IPS DF 4.7 (cell line): ENCODE measurements at regions not wholly inside any gene's neighbourhood (a gene's known extent, or its start where the extent isn't known, plus 50 kb on each side); places are given as distances from the start of the nearest gene placed in this dataset.
"Not testable (repeated sequence)": the region's sequence is repeated elsewhere in the genome, so short reads cannot be mapped to it uniquely, and the experiment has no call there.

ENCODE experiments used
- DNase-seq: peaks from one replicate; pipeline ENCODE4 v3.0.0-alpha.2; 2013; ENCODE audit warnings: low spot score; ENCODE audit errors: extremely low read depth

DNA sequence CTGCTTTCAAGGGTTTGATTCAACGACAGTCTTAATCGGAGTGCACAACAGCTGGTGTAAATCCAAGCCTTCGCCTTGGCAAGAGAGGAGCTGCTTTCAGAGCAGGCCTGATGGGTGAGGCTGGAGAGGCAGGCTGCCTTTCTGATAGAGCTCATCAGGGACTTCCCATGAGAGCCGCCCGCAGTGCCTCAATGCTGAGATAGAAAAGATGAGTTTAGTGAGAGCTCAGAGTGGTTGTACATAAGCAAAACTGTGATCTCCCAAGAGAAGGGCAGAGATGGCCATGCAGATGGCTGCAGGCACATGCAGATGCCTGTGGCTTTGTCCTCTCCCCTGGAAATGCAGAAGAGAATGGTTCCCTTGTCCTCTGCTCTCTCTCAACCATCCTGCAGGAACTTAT lies 122.1 kb downstream of the ARL4C start:
- DNase-seq: no peak

DNA sequence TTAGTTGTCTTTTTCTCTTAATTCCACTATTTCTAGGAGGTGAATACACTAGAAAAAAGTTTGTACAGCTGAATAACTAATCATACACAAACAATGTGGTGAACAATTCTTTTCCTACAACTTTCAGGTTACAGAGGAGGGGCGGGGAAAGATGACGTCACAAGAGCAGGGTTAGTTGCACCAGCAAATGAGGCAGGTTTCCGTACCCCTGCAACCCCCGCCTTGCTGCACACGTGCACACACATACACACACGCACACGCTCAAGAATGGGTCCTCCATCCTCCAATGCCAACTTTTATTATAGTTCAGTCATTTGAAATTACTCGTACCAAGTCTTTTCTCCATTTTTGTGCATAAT lies 122.8 kb downstream of the ARL4C start:
- no peak for DNase-seq

DNA sequence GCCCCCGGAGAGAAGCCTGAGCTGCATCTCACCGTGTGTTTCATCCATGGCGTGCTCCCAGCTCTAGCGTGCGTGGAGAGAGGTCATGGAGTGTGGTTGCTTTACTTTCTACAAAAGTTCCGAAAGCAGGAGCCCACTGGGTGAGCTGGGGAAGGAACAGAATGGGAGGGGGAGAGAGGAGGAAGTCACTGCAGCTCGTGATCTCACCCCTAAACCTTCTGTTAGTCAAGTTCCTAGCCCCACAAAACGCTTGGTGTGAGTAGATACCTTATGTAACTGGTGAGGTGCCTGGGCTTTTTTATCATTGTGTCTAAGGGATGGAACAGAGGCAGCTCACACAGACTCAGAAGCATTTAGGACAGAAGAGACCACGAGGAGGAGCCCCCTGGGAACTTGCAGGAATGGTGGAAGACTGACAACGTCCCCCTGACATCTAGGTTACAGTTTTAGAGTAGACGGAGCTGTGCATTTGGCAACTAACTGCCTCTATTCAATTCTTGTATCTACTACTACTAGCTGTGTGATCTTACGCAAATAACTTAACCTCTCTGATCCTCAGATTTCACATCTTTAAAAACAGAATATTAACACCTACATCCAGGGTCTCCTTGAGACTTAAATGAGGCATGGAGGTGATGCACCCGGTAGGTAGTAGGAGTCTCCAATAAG lies 123.3 kb downstream of the ARL4C start:
- DNase-seq: no peak

DNA sequence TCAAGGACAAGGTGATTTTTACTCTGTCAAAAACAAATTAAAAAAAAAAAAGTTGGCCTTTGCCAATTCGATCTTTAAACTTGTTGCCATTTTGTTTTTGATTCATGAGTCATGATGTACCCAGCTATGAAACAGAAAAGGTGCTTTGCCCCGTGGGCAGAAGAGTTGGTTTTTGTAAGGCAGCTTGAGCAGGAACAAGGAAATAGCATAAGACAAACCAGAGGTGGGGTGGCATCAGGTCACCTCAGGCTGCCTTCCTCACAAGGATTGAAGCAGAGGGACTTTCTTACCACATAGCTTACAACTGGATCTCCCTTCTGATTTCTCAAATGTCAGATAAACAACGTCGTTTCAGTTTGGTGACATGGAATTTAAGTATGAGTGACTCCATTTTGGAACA lies 123.8 kb downstream of the ARL4C start:
- DNase-seq: no peak

DNA sequence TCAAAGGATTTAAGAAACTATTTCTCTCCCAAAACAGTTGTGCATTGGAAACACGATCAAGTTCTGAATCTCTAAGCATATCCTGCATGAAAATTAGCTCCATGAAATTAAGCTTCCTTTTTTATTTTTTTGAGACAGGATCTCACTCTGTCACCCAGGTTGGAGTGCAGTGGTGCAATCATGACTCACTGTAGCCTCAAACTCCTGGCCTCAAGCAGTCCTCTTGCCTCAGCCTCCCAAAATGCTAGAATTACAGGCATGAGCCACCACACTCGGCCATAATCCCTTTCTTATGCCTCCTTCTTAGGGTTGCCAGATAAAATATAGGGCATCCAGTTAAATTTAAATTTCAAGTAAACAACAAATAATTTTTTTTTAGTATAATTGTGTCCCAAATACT lies 124.4 kb downstream of the ARL4C start:
- no peak for DNase-seq

DNA sequence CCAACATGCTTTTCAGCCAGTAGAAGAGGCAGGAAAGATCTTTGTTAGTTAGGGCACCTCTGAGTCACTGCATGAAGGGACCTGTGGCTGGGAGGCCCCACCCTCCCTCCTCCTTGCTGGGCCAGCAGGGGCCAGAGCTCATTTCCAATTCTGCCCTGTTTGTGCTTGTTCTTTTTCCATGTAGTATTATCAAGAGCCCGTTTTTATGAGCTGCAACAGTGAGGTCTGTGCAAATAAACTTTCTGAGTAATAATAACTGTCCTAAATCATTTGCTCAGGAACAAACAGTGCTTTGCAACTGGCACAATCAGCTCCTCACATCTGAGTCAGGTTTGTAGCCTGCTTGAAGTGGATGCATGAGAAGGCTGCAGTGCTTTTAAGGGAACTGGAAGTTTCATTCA lies 128.0 kb downstream of the ARL4C start:
- no peak for DNase-seq

DNA sequence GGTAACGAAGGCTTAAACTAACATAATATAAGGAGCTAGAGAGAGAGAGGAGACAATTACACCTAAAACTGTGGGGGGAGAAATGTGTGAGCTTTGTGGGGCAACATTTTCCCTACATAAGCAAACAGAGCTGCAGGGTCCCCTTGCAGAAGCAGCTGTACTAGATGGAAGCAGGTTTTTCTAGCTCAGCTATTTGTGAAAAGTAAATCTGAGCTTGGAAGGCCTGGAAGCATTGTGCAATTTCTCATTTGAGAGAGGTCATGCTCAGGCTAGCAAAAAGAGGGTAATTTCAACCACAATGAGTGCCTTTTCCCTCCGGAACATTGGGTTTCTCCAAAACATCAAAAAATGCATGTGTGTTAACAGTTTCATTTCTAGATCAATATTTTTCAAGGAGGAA lies 130.0 kb downstream of the ARL4C start:
- no peak for DNase-seq

DNA sequence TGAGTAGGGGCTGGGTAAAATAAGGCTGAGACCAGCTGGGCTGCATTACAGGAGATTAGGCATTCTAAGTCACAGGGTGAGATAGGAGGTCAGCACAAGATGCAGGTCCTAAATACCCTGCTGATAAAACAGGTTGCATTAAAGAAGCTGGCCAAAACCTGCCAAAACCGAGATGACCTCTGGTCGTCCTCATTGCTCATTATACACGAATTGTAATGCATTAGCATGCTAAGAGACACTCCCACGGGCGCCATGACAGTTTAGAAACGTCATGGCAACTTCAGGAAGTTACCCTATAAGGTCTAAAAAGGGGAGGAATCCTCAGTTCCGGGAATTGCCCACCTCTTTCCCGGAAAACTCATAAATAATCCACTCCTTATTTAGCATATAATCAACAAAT lies 132.2 kb downstream of the ARL4C start:
- DNase-seq: no peak

DNA sequence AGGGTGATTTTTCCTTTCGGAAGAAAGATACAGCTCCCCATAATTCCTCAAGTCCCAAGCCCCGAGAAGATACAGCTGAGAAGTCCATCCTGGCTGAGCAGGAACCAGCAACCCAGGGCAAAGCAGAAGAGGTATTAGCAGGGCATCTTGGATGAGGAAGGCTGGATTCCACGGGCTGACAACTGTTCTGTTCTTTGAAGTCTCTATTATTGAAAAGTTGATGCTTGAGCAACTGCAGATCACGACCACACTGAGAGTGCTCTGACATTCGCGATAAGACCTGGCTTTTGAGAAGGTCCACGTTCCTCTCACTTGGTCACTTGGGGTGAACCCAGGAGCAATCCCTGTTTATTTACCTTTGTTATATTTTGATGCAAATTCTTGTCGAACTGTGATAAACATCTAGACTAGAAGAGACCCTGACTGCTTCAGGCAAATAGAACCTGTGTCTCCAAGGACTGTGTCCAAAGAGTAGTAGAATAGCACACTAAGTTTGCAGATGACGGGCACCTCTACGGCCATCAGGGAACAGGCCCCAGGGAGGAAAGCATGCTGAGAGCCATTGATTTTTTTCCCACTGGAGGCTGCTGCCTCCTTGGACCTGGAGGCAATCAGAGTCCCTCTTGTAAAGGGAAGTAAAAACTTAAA lies 133.1 kb downstream of the ARL4C start:
- no peak for DNase-seq

DNA sequence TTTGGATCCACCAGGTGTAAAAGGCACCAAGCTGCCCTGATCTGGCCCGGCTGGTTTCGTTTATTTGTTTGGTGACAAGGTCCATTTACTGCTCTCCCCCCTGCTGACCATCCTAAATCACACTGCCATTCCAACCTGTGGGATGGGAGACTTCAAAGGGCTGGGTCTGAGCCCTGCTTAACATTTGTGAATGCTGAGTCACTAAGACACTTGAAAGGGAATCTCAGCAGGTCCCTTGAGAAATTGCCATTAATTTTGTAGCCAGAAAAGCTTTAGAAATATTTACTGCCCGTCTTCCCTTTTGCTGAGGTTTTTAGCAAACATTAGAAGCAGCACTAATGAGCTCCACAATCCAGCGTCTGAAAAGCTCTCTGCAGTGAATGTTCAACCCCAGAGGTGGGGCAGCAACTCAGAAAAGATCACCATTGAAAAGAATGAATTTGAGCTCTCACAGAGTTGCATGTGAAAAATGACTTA lies 133.8 kb downstream of the ARL4C start:
- peak; percentile 86 for DNase-seq

DNA sequence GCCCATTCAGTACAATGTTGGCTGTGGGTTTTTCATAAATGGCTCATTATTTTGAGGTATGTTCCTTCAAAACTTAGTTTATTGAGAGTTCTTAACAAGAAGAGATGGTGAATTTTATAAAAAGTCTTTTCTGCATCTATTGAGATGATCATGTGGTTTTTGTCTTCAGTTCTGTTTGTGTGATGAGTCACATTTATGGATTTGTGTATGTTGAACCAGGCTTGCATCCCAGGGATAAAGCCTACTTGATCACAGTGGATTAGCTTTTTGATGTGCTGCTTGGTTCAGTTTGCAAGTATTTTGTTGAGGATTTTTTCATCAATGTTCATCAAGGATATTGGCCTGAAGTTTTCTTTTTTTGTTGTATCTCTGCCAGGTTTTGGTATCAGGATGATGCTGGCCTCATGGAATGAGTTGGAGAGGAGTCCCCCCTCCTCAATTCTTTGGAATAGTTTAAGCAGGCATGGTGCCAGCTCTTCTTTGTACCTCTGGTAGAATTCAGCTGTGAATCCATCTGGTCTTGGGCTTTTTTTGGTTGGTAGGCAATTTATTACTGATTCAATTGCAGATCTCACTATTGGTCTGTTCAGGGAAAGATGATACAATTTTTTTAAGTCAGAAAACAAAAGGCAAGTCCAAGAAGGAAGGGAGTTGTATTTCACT lies 136.4 kb downstream of the ARL4C start:
- DNase-seq: not testable (repeated sequence)

DNA sequence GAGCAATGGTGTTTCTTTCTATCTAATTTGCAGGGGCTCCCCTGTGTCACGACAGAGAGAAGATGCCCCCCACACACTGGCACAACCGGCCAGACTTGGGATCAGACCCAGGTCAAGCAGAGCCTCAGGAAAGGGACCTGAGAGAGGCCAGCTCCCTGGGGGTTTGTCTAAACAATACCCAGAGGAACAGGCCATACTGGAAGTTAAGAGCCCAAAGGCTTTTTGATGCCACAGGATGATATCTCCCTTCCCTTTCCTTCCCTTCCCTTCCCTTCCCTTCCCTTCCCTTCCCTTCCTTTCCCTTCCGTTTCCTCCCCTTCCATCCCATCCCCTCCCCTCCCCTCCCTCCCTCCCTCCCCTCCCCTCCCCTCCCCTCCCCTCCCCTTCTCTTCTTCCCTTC lies 139.2 kb downstream of the ARL4C start:
- no peak for DNase-seq

DNA sequence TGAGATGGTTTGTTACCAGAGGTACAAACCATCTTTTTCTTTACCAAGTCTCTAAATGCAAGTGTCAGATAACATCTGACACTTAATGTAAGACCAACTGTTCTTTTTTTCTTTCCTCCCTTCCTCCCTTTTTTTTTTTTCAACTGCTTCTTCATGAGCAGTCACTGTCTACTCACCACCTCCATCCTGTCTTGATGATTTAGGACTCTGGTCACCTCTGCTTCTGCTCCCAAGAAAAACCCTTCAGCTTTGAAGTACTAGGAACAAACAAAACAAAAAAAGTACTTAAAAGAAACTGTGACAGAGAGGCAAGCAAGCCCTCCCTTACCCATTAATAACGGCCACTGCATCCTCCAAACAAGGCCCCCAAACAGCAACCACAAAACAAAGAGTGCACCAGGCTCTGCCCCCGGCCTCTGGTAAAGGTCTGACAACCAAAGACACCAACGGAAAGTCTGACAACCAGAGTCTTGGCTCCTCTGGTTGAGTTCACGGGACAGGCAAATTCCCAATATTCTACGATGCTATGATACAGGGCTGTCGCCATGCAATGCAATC lies 141.0 kb downstream of the ARL4C start:
- DNase-seq: no peak

DNA sequence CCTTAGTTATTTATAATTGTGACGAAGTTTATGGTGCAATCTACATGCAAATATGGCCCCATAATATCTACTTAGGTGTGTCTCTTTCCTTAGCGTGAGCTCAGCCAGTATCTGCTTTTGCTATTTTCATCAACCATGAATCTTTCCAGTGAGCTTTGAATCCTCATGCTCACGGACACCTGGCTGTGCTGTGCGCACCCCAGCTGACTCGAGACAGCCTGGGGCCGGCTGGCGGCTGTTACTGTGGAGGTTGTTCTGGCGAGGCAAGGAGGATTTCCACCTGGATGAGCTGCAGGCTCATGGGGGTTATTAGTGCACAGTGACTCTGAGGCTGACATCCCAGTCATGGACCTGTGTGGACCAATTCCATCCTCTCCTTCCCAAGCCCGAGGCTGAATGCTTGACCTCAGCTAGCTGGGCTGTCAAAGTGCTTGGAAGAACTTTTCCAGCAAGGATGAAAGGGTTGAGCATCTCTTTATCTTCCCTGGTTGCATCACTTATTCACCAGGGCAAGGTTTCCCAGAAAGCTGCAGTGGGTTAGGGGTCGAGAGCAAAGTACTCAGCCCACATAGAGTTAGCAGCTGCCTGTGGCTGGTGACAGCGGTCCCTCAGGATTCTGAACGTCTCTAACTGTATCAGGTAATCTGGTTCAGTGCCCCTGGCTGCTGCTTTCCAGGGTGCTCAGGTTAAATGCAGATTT lies 141.7 kb downstream of the ARL4C start:
- no peak for DNase-seq

DNA sequence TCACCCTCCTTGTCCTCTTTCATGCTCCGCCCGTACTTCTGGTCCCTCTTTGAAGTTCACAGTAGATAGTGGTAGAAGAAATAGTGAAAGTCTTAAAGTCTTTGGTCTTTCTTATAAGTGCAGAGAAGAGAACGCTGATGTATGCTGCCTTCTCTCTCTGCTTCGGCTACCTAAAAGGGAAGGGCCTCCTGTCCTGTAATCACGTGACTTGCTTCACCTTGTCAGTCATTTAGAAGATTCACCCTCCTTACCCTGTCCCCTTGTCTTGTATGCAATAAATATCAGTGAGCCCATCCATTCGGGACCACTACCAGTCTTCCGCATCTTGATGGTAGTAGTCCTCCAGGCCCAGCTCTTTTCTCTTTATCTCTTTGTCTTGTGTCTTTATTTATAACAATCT lies 144.6 kb downstream of the ARL4C start:
- no peak for DNase-seq

DNA sequence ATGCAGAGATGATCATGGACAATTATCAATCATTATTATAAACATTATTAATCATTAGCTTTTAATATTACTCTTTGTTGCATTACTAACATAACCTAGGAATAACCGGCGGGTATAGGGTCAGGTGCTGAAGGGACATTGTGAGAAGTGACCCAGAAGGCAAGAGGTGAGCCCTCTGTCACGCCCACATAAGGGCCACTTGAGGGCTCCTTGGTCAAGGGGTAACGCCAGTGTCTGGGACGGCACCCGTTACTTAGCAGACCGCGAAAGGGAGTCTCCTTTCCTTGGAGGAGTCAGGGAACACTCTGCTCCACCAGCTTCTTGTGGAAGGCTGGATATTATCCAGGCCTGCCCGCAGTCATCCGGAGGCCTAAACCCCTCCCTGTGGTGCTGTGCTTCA lies 145.0 kb downstream of the ARL4C start:
- not testable (repeated sequence) for DNase-seq

DNA sequence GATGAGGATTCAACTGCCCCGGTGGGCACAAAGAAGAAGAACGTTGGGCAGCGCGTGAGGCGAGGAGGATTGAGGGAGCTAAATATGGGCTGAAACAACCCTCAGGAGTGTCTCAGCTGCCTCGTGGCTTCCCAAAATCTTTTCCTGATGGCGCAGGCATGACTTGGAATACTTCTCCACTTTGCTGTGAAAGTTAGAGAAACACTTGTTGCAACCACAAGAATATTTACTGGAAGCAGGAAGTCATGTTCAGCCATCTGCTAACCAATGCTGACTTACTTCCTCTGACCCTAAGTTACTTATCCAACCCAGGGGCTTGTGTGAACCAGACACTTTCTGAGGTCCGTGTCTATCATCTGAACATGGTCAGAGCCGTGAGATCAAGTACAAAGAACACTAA lies 148.8 kb downstream of the ARL4C start:
- no peak for DNase-seq

DNA sequence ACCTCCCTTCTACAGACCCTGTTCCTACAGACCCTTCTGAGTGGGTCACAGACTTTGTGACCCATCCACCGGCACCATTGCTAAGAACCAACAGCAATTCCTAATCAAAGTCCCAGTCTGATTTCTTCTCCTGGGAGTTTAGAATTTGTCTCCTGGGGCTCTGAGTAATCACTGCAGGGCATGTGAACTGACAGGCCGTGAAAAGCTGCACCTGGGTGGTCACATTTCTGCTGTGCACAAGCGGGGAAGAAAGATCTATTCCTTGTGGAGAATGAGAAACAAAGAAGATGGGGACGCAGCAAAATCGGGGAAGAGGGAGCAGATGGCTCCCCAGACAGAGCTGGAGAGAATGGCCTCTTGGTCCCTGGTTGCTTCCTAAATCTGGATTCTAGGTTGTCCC lies 151.0 kb downstream of the ARL4C start:
- DNase-seq: no peak

DNA sequence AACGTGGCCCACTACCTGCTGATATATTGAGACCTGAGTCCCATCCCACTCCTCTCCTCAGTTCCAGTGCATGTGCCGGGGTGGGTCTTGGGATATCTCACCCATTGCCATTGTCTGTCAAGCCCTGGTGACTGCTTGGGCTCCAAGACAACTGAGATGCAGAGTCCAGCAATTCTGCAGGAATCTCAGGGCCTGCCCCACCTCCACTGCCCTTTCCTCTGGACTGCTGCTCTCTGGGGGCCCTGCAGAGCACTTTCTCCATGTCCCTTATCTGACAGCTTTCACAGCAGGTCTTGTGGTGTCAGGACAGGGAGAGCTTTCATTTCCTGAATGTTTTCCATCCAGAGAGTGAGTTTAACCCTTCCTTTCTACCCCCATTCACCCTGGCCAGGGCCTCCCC lies 152.9 kb downstream of the ARL4C start:
- no peak for DNase-seq

DNA sequence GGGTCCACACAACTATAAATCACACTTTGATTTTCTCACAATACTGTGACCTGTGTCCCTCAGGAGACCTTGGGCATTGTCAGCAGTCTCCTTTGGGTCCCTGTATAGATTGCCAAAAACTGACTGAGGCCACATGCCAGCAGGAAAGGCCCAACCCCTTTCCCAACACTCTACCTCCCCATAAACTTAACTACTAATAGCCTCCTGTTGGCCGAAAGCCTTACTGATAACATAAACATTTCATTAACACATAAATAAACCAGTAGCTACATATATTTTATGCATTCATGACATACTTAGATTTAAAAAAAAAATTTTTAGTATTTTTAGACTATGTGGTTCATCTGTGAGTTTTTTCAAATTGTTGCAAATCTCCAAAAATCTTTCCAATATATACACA lies 153.5 kb downstream of the ARL4C start:
- DNase-seq: no peak

DNA sequence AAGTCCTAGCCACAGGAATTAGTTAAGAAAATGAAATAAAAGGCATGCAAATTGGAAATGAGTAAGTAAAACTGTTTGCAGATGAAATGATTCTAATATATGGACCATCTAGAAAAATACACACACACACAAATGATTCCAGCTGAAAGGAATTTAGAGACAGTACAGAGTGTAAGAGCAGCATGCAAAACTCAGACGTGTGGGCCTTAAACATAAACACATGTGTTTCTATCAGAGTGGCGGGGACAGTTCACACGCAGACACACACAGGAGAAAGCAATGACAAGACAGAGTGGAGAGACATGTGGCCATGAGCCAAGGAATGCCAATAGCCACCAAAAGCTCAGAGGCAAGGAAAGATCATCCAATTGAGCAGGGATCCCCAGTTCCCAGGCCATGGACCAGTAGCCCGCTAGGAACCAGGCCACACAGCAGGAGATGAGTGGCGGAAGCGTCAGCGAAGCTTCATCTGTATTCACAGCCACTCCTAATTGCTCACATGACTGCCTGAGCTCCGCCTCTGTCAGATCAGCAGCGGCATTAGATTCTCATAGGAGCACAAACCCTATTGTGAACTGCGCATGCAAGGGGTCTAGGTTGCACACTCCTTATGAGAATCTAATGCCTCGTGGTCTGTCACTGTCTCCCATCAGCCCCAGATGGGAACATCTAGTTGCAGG lies 155.4 kb downstream of the ARL4C start:
- DNase-seq: no peak
